Caco-2 (cell line): ENCODE measurements at regions not wholly inside any gene's neighbourhood (a gene's known extent, or its start where the extent isn't known, plus 50 kb on each side); places are given as distances from the start of the nearest gene placed in this dataset.

Source experiments
- BruUV-seq: library from RNA; stranded (reverse); fragments of 400-500 nt; replicated peaks from 2 replicates; lab custom pipeline; 2021; lab: Mats Ljungman, UMichigan
- CTCF ChIA-PET: fragments of 300-600 bp; sonication (Branson Sonifier 250); formaldehyde crosslinking; loops from one replicate; lab custom pipeline; 2022; ENCODE audit warnings: antibody characterized with exemption; lab: Charles Lee
- POLR2A ChIA-PET: fragments of 300-600 bp; sonication (Branson Sonifier 250); formaldehyde crosslinking; loops from one replicate; lab custom pipeline; 2022; ENCODE audit warnings: antibody characterized with exemption; lab: Charles Lee
- DNase-seq, 2 experiments: peaks; one replicate each; pipeline versions ENCODE4 v3.0.0 to v3.0.0-alpha.2; 2020 to 2022
- H3K27me3 ChIP-seq: replicated peaks from 2 replicates; pipeline ENCODE4 v1.6.0; 2011; ENCODE audit warnings: low read length; ENCODE audit not compliant: control insufficient read depth, insufficient read depth
- H3K36me3 ChIP-seq: 2 replicates; pipeline ENCODE4 v1.5.1; 2011; ENCODE audit warnings: low read length; ENCODE audit not compliant: control insufficient read depth, insufficient read depth
- H3K4me1 ChIP-seq: fragments of 250-450 bp; sonication (Bioruptor Pico); 2 replicates; pipeline ENCODE4 v1.5.1; 2020; ENCODE audit warnings: mild to moderate bottlenecking
- H3K4me3 ChIP-seq: 2 replicates; pipeline ENCODE4 v1.5.1; 2011; ENCODE audit warnings: low read depth, mild to moderate bottlenecking, control low read depth, low read length
- H3K9me3 ChIP-seq: fragments of 250-450 bp; sonication (Bioruptor Pico); 2 replicates; pipeline ENCODE4 v1.5.1; 2020; ENCODE audit warnings: mild to moderate bottlenecking, moderate library complexity
- H3K27ac Mint-ChIP-seq: one replicate; pipeline ENCODE4 v1.8.0; 2022; ENCODE audit warnings: mixed read lengths; ENCODE audit not compliant: unreplicated experiment
- H3K27me3 Mint-ChIP-seq: one replicate; pipeline ENCODE4 v1.8.0; 2022; ENCODE audit warnings: mixed read lengths; ENCODE audit not compliant: insufficient read depth, unreplicated experiment
- H3K36me3 Mint-ChIP-seq: one replicate; pipeline ENCODE4 v1.8.0; 2022; ENCODE audit warnings: mild to moderate bottlenecking, mixed read lengths; ENCODE audit not compliant: insufficient read depth, unreplicated experiment
- H3K4me1 Mint-ChIP-seq: one replicate; pipeline ENCODE4 v1.8.0; 2022; ENCODE audit warnings: low read depth, mixed read lengths; ENCODE audit not compliant: unreplicated experiment
- H3K4me3 Mint-ChIP-seq: one replicate; pipeline ENCODE4 v1.8.0; 2022; ENCODE audit warnings: mild to moderate bottlenecking, moderate library complexity, mixed read lengths; ENCODE audit not compliant: unreplicated experiment
- H3K9me3 Mint-ChIP-seq: one replicate; pipeline ENCODE4 v1.8.0; 2022; ENCODE audit warnings: mixed read lengths; ENCODE audit not compliant: unreplicated experiment
- CTCF ChIP-seq, 2 experiments: fragments of 200-600 bp in 1 of 2; IDR thresholded peaks; 1 replicate in 1 of 2; 2 replicates in 1 of 2; pipeline versions ENCODE4 v1.5.1 to v1.8.0; 2011 to 2022; ENCODE audit warnings: antibody characterized with exemption in 1 of 2, control low read depth in 1 of 2, inconsistent platforms in 1 of 2, low read depth in 1 of 2, low read length in 1 of 2, mild to moderate bottlenecking in 1 of 2, moderate library complexity in 1 of 2; ENCODE audit not compliant: insufficient read depth in 1 of 2, severe bottlenecking in 1 of 2, unreplicated experiment in 1 of 2
- intact Hi-C: fragments of 100-400 bp; cut with micrococcal nuclease; formaldehyde crosslinking; loops from one replicate; pipeline ENCODE4 v1.10.0; 2022; ENCODE audit not compliant: unreplicated experiment

GRCh38 chr18:27712066-27712465 is 464.9 kb downstream of the CDH2 start:
- no peak for TF ChIP-seq CTCF (IDR thresholded peaks at IDR 0.05; ENCODE audit: insufficient read depth in 1 of 2, low read depth in 1 of 2, low read length in 1 of 2, severe bottlenecking in 1 of 2, unreplicated experiment in 1 of 2)
- DNase-seq = no peak
- H3K27ac Mint-ChIP-seq = no peak overlapping the region
- POLR2A ChIA-PET = no interaction called here
- no peaks in the 10 kb centered on the region for H3K9me3 Mint-ChIP-seq
- CTCF ChIA-PET = no interaction called here
- Histone ChIP-seq H3K36me3 (no peaks in the 10 kb centered on the region), H3K4me3 (no peak overlapping the region), H3K27me3 (no peaks in the 10 kb centered on the region), H3K9me3 (no peaks in the 10 kb centered on the region), H3K4me1 (no peaks in the 10 kb centered on the region)
- intact Hi-C loops = no loop called here
- no peaks in the 10 kb centered on the region for H3K27me3 Mint-ChIP-seq
- H3K36me3 Mint-ChIP-seq = no peaks in the 10 kb centered on the region
- no TSS peak for BruUV-seq
- H3K4me1 Mint-ChIP-seq = no peaks in the 10 kb centered on the region
- no peak overlapping the region for H3K4me3 Mint-ChIP-seq

GRCh38 chr18:27711382-27711781 is 465.5 kb downstream of the CDH2 start:
- ChIA-PET POLR2A (no interaction called here), CTCF (no interaction called here)
- no peak for DNase-seq
- no peaks in the 10 kb centered on the region for H3K27me3 Mint-ChIP-seq
- no peaks in the 10 kb centered on the region for H3K4me1 ChIP-seq
- no peaks in the 10 kb centered on the region for H3K36me3 Mint-ChIP-seq
- H3K4me3 ChIP-seq = no peak overlapping the region
- H3K4me1 Mint-ChIP-seq = no peaks in the 10 kb centered on the region
- no peak overlapping the region for H3K27ac Mint-ChIP-seq
- no TSS peak for BruUV-seq
- H3K36me3 ChIP-seq = no peaks in the 10 kb centered on the region
- H3K4me3 Mint-ChIP-seq = no peak overlapping the region
- H3K9me3 Mint-ChIP-seq = no peaks in the 10 kb centered on the region
- no peak for TF ChIP-seq CTCF (IDR thresholded peaks at IDR 0.05; ENCODE audit: insufficient read depth in 1 of 2, low read depth in 1 of 2, low read length in 1 of 2, severe bottlenecking in 1 of 2, unreplicated experiment in 1 of 2)
- no peaks in the 10 kb centered on the region for H3K27me3 ChIP-seq
- intact Hi-C loops = no loop called here
- H3K9me3 ChIP-seq = no peaks in the 10 kb centered on the region

GRCh38 chr18:27709344-27709743 is 467.6 kb downstream of the CDH2 start:
- H3K36me3 Mint-ChIP-seq = no peaks in the 10 kb centered on the region

More at GRCh38 chr18:27709344-27709743, 467.6 kb downstream of the CDH2 start:
- intact Hi-C loops = no loop called here
- H3K4me1 Mint-ChIP-seq = no peaks in the 10 kb centered on the region
- TF ChIP-seq CTCF (IDR thresholded peaks at IDR 0.05; ENCODE audit: insufficient read depth in 1 of 2, low read depth in 1 of 2, low read length in 1 of 2, severe bottlenecking in 1 of 2, unreplicated experiment in 1 of 2) = no peak
- ChIA-PET POLR2A (no interaction called here), CTCF (no interaction called here)
- Histone ChIP-seq H3K4me1 (no peaks in the 10 kb centered on the region), H3K4me3 (no peak overlapping the region), H3K9me3 (no peaks in the 10 kb centered on the region), H3K27me3 (no peaks in the 10 kb centered on the region), H3K36me3 (no peaks in the 10 kb centered on the region)
- H3K27ac Mint-ChIP-seq = no peak overlapping the region
- BruUV-seq = no TSS peak
- no peak overlapping the region for H3K4me3 Mint-ChIP-seq
- H3K27me3 Mint-ChIP-seq = no peaks in the 10 kb centered on the region
- H3K9me3 Mint-ChIP-seq = no peaks in the 10 kb centered on the region
- no peak for DNase-seq
